CD4-positive, CD25-positive, alpha-beta regulatory T cell (primary cell): ENCODE measurements at regions not wholly inside any gene's neighbourhood (a gene's known extent, or its start where the extent isn't known, plus 50 kb on each side); places are given as distances from the start of the nearest gene placed in this dataset.
"Not testable (repeated sequence)": the region's sequence is repeated elsewhere in the genome, so short reads cannot be mapped to it uniquely, and the experiment has no call there.

Experiments
- ATAC-seq, 2 donors: fragments of 150-1000 bp; cut with Tn5 transposase; one replicate each; pipeline ENCODE4 v1.10.0; 2021; ENCODE audit warnings: low read depth in 2 of 2, moderate number of reproducible peaks in 2 of 2, moderate library complexity in 1 of 2
- DNase-seq, 3 donors: peaks; one replicate each; pipeline versions ENCODE4 v3.0.0 to v3.0.0-alpha.2; 2012 to 2022; ENCODE audit warnings: mixed read lengths in 1 of 3
- H3K27ac ChIP-seq: one replicate; pipeline ENCODE4 v1.7.0; 2013; ENCODE audit warnings: mild to moderate bottlenecking, low read length; ENCODE audit not compliant: insufficient read depth, poor library complexity, severe bottlenecking
- H3K27me3 ChIP-seq: one replicate; pipeline ENCODE4 v1.7.0; 2013; ENCODE audit warnings: low read length; ENCODE audit not compliant: control insufficient read depth, insufficient read depth
- H3K36me3 ChIP-seq: one replicate; pipeline ENCODE4 v1.7.0; 2013; ENCODE audit warnings: mild to moderate bottlenecking, low read length, moderate library complexity; ENCODE audit not compliant: control insufficient read depth, insufficient read depth
- H3K4me1 ChIP-seq: 2 replicates; pipeline ENCODE4 v1.7.0; 2013; ENCODE audit warnings: mild to moderate bottlenecking, low read length; ENCODE audit not compliant: insufficient read depth, control insufficient read depth, poor library complexity, severe bottlenecking
- H3K4me3 ChIP-seq: one replicate; pipeline ENCODE4 v1.7.0; 2013; ENCODE audit warnings: low read depth, mild to moderate bottlenecking, low read length, moderate library complexity
- H3K9me3 ChIP-seq, 2 experiments: 1 replicate in 1 of 2; 2 replicates in 1 of 2; pipeline ENCODE4 v1.7.0; 2013; ENCODE audit warnings: low read length in 2 of 2, mild to moderate bottlenecking in 1 of 2, moderate library complexity in 1 of 2; ENCODE audit not compliant: control insufficient read depth in 2 of 2
- H3K27ac Mint-ChIP-seq, 3 donors: one replicate each; pipeline ENCODE4 v1.8.0; 2020 to 2022; ENCODE audit warnings: mild to moderate bottlenecking in 3 of 3, mixed read lengths in 3 of 3, moderate library complexity in 2 of 3
- H3K27me3 Mint-ChIP-seq: one replicate; pipeline ENCODE4 v1.8.0; 2022; ENCODE audit warnings: mild to moderate bottlenecking, mixed read lengths
- H3K36me3 Mint-ChIP-seq: one replicate; pipeline ENCODE4 v1.8.0; 2020; ENCODE audit warnings: mixed read lengths
- H3K4me1 Mint-ChIP-seq, 4 donors: one replicate each; pipeline ENCODE4 v1.8.0; 2020 to 2022; ENCODE audit warnings: mixed read lengths in 4 of 4, mild to moderate bottlenecking in 1 of 4
- H3K4me3 Mint-ChIP-seq, 4 donors: one replicate each; pipeline ENCODE4 v1.8.0; 2020 to 2022; ENCODE audit warnings: mild to moderate bottlenecking in 4 of 4, mixed read lengths in 4 of 4, moderate library complexity in 3 of 4
- H3K9me3 Mint-ChIP-seq, 7 donors: one replicate each; pipeline ENCODE4 v1.8.0; 2020 to 2022; ENCODE audit warnings: mixed read lengths in 7 of 7, mild to moderate bottlenecking in 3 of 7, moderate library complexity in 2 of 7

GRCh38 chr21:27768046-27768637 is 801.3 kb upstream of the ADAMTS5 start:
- H3K4me1 Mint-ChIP-seq, DNase-seq, H3K4me1 ChIP-seq, H3K36me3 ChIP-seq, H3K27me3 Mint-ChIP-seq, ATAC-seq, H3K27ac Mint-ChIP-seq, H3K9me3 ChIP-seq, H3K36me3 Mint-ChIP-seq, H3K27me3 ChIP-seq, H3K4me3 ChIP-seq, H3K4me3 Mint-ChIP-seq, H3K9me3 Mint-ChIP-seq, H3K27ac ChIP-seq: not testable (repeated sequence)

DNA sequence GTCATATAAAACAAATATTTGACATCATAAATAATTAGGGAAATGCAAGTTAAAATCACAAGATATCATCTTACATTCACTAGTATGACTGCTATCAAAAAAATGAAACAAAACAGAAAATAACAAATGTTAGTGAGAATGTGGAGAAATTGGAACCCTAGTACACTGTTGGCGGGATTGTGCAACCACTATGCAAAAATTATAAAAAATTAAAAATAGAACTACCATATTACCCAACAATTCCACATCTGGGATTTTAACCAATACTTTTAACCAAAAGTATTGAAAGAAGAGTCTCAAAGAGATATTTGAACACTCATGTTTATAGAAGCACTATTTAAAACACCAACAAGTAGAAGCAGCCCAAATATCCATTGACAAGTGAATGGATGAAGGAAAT is 797.2 kb upstream of the ADAMTS5 start:
- Histone ChIP-seq H3K4me1 (no peaks in the 10 kb centered on the region), H3K9me3 (no peaks in the 10 kb centered on the region), H3K4me3 (no peak overlapping the region), H3K27ac (no peak overlapping the region), H3K27me3 (no peaks in the 10 kb centered on the region), H3K36me3 (no peaks in the 10 kb centered on the region)
- H3K4me1 Mint-ChIP-seq = no peaks in the 10 kb centered on the region
- no peak for DNase-seq
- ATAC-seq = no peak
- H3K9me3 Mint-ChIP-seq = peaks cover 0 to 13% (median 7%) of the 10 kb centered on the region in 7 donors
- H3K4me3 Mint-ChIP-seq = no peak overlapping the region
- H3K27ac Mint-ChIP-seq = no peak overlapping the region
- no peaks in the 10 kb centered on the region for H3K27me3 Mint-ChIP-seq
- no peaks in the 10 kb centered on the region for H3K36me3 Mint-ChIP-seq

- ATAC-seq = no peak
- no peak overlapping the region for H3K4me3 Mint-ChIP-seq
These were observed 794.7 kb upstream of the ADAMTS5 start for GRCh38 chr21:27761623-27762022.

GRCh38 chr21:27759820-27760219 is 792.9 kb upstream of the ADAMTS5 start:
- Mint-ChIP-seq H3K9me3 (peaks cover 0 to 10% (median 5%) of the 10 kb centered on the region in 7 donors), H3K36me3 (no peaks in the 10 kb centered on the region), H3K4me1 (no peaks in the 10 kb centered on the region), H3K27ac (no peak overlapping the region), H3K4me3 (no peak overlapping the region), H3K27me3 (no peaks in the 10 kb centered on the region)
- no peak overlapping the region for H3K27ac ChIP-seq
- no peak for ATAC-seq
- no peaks in the 10 kb centered on the region for H3K9me3 ChIP-seq
- no peak overlapping the region for H3K4me3 ChIP-seq
- no peaks in the 10 kb centered on the region for H3K27me3 ChIP-seq
- H3K36me3 ChIP-seq = no peaks in the 10 kb centered on the region
- no peak for DNase-seq
- H3K4me1 ChIP-seq = no peaks in the 10 kb centered on the region

More at GRCh38 chr21:27761623-27762022, 794.7 kb upstream of the ADAMTS5 start:
- no peaks in the 10 kb centered on the region for H3K36me3 Mint-ChIP-seq
- Histone ChIP-seq H3K4me3 (no peak overlapping the region), H3K4me1 (no peaks in the 10 kb centered on the region), H3K9me3 (no peaks in the 10 kb centered on the region), H3K27ac (no peak overlapping the region), H3K36me3 (no peaks in the 10 kb centered on the region), H3K27me3 (no peaks in the 10 kb centered on the region)
- H3K27ac Mint-ChIP-seq = no peak overlapping the region
- no peaks in the 10 kb centered on the region for H3K4me1 Mint-ChIP-seq
- peaks cover 0 to 11% (median 5%) of the 10 kb centered on the region in 7 donors for H3K9me3 Mint-ChIP-seq
- no peak for DNase-seq
- H3K27me3 Mint-ChIP-seq = no peaks in the 10 kb centered on the region

DNA sequence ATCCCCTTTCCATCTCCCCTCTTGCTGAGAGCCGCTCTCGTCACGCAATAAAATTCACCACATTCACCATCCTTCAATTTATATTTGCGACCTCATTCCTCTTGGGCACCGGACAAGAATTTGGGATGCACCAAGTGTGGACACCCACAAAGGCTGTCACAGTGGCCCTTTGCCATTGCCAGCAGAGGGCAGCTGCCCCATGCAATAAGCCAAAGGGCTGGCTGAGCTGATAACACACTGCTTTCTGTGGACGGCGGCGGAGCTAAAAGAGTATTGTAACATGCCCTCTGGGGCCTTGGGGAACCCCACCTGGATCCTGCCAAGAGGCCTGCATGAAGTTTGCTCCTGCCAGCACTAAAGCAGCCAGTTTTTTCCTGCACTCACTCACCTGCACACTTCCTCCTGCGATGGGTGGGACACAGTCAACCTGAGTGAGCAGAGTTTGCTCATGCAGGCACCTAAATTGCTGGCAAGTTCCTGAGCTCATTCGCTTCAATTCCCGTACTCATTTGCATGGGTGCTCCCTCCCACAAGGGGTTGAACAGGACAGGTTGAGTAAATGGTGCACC is 792.3 kb upstream of the ADAMTS5 start:
- H3K4me1 ChIP-seq = no peaks in the 10 kb centered on the region
- no peaks in the 10 kb centered on the region for H3K27me3 ChIP-seq
- no peaks in the 10 kb centered on the region for H3K36me3 ChIP-seq
- no peak overlapping the region for H3K27ac ChIP-seq
- ATAC-seq (no peak), DNase-seq (no peak)
- Mint-ChIP-seq H3K27me3 (no peaks in the 10 kb centered on the region), H3K27ac (no peak overlapping the region), H3K4me3 (no peak overlapping the region), H3K9me3 (peaks cover 0 to 10% (median 4%) of the 10 kb centered on the region in 7 donors), H3K36me3 (no peaks in the 10 kb centered on the region), H3K4me1 (no peaks in the 10 kb centered on the region)
- no peak overlapping the region for H3K4me3 ChIP-seq
- H3K9me3 ChIP-seq = no peaks in the 10 kb centered on the region

GRCh38 chr21:27756191-27756590 is 789.3 kb upstream of the ADAMTS5 start:
- Mint-ChIP-seq H3K4me1 (no peaks in the 10 kb centered on the region), H3K4me3 (no peak overlapping the region), H3K36me3 (no peaks in the 10 kb centered on the region), H3K27me3 (no peaks in the 10 kb centered on the region), H3K9me3 (peaks cover 0 to 7% (median 2%) of the 10 kb centered on the region in 7 donors), H3K27ac (no peak overlapping the region)
- no peaks in the 10 kb centered on the region for H3K36me3 ChIP-seq
- DNase-seq (no peak), ATAC-seq (no peak)
- no peaks in the 10 kb centered on the region for H3K9me3 ChIP-seq
- H3K4me3 ChIP-seq = no peak overlapping the region
- H3K27ac ChIP-seq = no peak overlapping the region
- no peaks in the 10 kb centered on the region for H3K4me1 ChIP-seq
- no peaks in the 10 kb centered on the region for H3K27me3 ChIP-seq

DNA sequence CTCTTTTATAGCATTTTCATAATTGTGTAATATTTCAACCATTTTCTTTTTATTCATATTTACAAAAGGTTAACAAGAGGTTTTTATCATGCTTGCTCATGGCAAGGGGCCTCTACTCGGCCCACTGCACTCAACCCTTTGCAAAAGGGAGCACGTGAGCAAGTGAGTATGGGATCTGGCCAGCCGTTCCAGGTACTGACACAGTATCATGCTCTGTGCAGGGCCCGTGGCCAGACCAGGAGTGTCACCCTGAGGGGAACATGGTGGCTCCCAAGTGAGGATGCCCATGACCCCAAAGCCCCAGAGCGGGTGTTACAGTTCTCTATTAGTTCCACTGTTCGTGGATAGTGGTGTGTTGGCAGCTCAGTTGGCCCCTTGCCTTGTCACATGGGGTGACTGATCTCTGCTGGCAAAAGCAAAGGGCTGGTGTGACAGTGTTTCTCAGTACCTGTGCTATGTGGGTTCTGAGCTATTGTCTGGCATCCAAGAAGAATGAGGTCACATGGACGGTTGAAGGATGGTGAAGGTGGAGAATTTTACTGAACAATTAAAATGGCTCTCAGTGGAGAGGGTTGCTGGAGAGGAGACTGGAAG is 777.2 kb upstream of the ADAMTS5 start:
- H3K27me3 Mint-ChIP-seq = no peaks in the 10 kb centered on the region
- H3K4me3 ChIP-seq = no peak overlapping the region
- H3K9me3 Mint-ChIP-seq = peaks cover 0 to 12% (median 4%) of the 10 kb centered on the region in 7 donors
- no peaks in the 10 kb centered on the region for H3K9me3 ChIP-seq
- no peak for DNase-seq
- no peak for ATAC-seq
- H3K27me3 ChIP-seq = no peaks in the 10 kb centered on the region
- H3K36me3 Mint-ChIP-seq = no peaks in the 10 kb centered on the region
- no peaks in the 10 kb centered on the region for H3K36me3 ChIP-seq
- H3K27ac Mint-ChIP-seq = no peak overlapping the region
- no peaks in the 10 kb centered on the region for H3K4me1 ChIP-seq
- H3K4me1 Mint-ChIP-seq = no peaks in the 10 kb centered on the region
- no peak overlapping the region for H3K4me3 Mint-ChIP-seq
- no peak overlapping the region for H3K27ac ChIP-seq

DNA sequence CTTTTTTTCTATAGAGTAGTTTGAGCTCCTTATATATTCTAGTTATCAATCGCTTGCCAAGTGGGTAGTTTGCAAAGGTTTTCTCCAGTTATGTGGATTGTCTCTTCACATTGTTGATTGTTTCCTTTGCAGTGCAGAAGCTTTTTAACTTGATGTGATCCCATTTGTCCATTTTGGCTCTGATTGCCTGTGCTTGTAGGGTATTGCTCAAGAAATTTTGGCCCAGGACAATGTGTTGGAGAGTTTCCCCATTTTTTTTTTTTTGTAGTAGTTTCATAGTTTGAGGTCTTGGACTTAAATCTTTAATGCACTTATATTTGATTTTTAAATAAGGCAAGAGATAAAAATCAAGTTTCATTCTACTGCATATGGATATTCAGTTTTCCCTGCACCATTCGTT is 774.8 kb upstream of the ADAMTS5 start:
- no peak overlapping the region for H3K27ac Mint-ChIP-seq
- peaks cover 0 to 19% (median 4%) of the 10 kb centered on the region in 7 donors for H3K9me3 Mint-ChIP-seq
- H3K4me1 ChIP-seq = no peaks in the 10 kb centered on the region

More for the DNA sequence above, 774.8 kb upstream of the ADAMTS5 start:
- Histone ChIP-seq H3K36me3 (no peaks in the 10 kb centered on the region), H3K4me3 (no peak overlapping the region), H3K9me3 (no peaks in the 10 kb centered on the region), H3K27me3 (no peaks in the 10 kb centered on the region), H3K27ac (no peak overlapping the region)
- Mint-ChIP-seq H3K4me3 (no peak overlapping the region), H3K4me1 (no peaks in the 10 kb centered on the region), H3K36me3 (no peaks in the 10 kb centered on the region), H3K27me3 (no peaks in the 10 kb centered on the region)
- ATAC-seq = no peak
- DNase-seq = no peak
